HG02981 (cell line): ENCODE measurements at regions not wholly inside any gene's neighbourhood (a gene's known extent, or its start where the extent isn't known, plus 50 kb on each side); places are given as distances from the start of the nearest gene placed in this dataset.

Experiments used
- ATAC-seq: cut with Tn5 transposase; IDR thresholded peaks from one replicate; pipeline ENCODE4 v1.9.1; 2021; ENCODE audit warnings: mild to moderate bottlenecking, moderate library complexity; ENCODE audit not compliant: unreplicated experiment

- ATAC-seq = no peak
Observed at GRCh38 chr9:107951511-107951910, 461.9 kb upstream of the KLF4 start.

- ATAC-seq = no peak
Observed at GRCh38 chr9:107949061-107949460, 459.5 kb upstream of the KLF4 start.

GRCh38 chr9:107948601-107949000, 459.0 kb upstream of the KLF4 start:
- ATAC-seq = no peak

GRCh38 chr9:107948086-107948485, 458.5 kb upstream of the KLF4 start:
- no peak for ATAC-seq

- no peak for ATAC-seq
Observed at GRCh38 chr9:107946364-107947141, 457.0 kb upstream of the KLF4 start.

- no peak for ATAC-seq
Observed at GRCh38 chr9:107945961-107946360, 456.4 kb upstream of the KLF4 start.

GRCh38 chr9:107945493-107945892, 455.9 kb upstream of the KLF4 start:
- ATAC-seq = no peak

GRCh38 chr9:107944387-107944786, 454.8 kb upstream of the KLF4 start:
- ATAC-seq = no peak

- no peak for ATAC-seq
Observed at GRCh38 chr9:107943901-107944300, 454.3 kb upstream of the KLF4 start.

GRCh38 chr9:107942856-107943255, 453.3 kb upstream of the KLF4 start:
- ATAC-seq = no peak

GRCh38 chr9:107942291-107942690, 452.7 kb upstream of the KLF4 start:
- ATAC-seq = no peak

GRCh38 chr9:107940616-107941595, 451.3 kb upstream of the KLF4 start:
- no peak for ATAC-seq

- no peak for ATAC-seq
Observed at GRCh38 chr9:107938801-107939386, 449.3 kb upstream of the KLF4 start.

- ATAC-seq = no peak
Observed at GRCh38 chr9:107935931-107936330, 446.4 kb upstream of the KLF4 start.

- ATAC-seq = no peak
Observed at GRCh38 chr9:107933516-107933915, 443.9 kb upstream of the KLF4 start.

GRCh38 chr9:107933097-107933496, 443.5 kb upstream of the KLF4 start:
- ATAC-seq = no peak

GRCh38 chr9:107932601-107933000, 443.0 kb upstream of the KLF4 start:
- no peak for ATAC-seq

GRCh38 chr9:107932046-107932445, 442.5 kb upstream of the KLF4 start:
- no peak for ATAC-seq

- ATAC-seq = no peak
Observed at GRCh38 chr9:107931071-107931715, 441.6 kb upstream of the KLF4 start.

- ATAC-seq = no peak
Observed at GRCh38 chr9:107929443-107929842, 439.9 kb upstream of the KLF4 start.
